Colon (tissue), 2 donors: ENCODE measurements at regions not wholly inside any gene's neighbourhood (a gene's known extent, or its start where the extent isn't known, plus 50 kb on each side); places are given as distances from the start of the nearest gene placed in this dataset.

Experiments
- FAIRE-seq: peaks from 2 replicates; lab custom pipeline; 2012; peaks lifted over from hg19 to GRCh38; lab: Jason Lieb, UNC
- donor health status: control.
- donor health status: control.

DNA sequence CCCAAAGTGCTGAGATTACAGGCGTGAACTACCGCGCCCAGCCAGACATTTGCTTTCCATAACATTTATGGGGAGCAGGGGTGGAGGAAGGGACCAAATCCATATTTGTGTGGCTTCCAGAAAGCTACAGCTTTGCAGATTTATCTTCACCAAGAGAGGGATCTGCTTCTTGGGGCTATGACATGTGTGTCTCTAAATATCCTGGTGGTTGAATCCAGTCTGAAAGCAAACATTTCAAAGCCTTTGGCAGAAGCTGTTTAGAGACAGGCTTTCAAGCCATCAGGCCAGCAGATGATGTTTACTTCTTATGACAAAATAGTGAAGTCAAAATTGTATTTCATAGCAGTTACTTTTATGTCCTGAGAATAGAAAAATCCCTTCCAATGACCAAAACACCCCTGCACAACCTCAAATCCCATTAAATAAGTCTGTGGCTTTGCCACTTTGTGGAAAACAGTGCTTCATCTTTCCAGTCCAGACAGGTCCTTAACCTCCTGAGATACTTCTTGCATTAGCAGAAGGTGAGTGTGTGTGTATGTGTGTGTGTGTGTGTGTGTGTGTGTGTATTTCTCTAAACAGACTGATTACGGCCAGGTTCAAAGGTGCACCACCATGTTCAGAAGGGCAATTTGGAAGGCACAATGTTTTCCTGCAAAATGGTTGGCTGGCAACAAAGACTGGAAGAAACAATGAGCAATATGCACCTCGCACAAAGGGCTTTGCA, 191.4 kb upstream of the LRIG1 start:
- FAIRE-seq, result no peak

DNA sequence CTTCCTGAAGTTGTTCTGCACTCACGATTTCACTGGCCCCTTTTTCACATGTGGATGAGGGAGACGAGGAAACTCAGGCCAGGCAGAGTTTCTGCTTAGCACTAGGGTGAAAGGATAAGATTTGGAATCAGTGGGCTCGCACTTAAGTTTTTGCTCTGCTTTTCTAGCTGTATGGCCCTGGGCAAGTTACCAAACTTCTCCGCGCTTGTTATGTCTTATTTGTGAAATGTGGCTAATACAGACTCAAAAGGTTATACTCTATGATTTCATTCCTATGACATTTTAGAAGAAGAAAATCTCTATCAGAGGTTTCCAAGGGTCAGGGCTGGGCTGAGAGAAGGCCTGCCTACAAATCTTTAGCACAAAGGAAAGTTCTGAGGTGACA, 191.9 kb upstream of the LRIG1 start:
- no peak for FAIRE-seq

DNA sequence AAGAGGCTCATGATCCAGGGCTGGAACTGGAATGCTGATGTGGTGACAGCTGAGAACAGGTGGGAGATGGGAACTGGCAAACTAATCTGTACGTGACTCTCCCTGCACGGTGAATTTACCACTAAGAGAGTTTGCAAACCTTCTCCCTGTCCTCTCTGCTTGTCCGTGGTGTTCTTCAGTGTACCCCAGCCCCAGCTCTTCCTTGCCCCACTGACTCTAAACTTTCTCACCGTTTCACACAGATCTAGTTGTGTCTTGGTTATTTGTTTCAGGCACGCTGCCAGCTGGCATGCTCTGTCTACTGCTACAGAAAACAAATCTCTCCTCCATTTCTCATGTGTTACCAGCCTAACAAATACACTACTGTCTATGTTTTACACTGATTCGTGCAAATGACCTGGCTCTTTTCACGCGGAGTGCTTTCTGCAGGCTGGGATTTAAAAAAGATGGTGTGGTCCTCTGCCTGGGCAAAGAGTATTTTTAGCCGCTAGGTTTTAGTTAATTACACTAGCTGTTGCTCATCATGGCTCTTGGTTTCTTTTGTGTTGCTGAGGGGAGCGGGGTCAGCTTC, 192.7 kb upstream of the LRIG1 start:
- FAIRE-seq, result no peak

DNA sequence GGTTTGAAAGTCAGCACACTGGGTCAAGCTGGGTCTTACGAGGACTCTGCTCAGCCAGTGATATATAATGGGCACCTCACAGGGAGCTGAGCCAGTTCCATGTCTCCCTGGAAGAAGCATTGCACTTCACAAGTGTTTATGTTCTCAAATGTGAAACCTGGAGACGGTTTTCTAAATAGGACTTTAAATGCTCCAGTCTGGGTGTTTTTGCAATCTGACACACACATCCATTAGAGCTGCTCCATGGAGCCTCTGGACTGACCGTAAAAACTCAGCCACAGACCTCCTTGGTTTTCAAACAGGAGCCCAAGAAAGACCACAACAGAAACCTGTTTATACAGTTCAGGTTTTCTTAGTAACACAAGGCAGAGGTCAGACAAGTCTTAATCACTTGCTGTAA, 201.3 kb upstream of the LRIG1 start:
- FAIRE-seq, result no peak

DNA sequence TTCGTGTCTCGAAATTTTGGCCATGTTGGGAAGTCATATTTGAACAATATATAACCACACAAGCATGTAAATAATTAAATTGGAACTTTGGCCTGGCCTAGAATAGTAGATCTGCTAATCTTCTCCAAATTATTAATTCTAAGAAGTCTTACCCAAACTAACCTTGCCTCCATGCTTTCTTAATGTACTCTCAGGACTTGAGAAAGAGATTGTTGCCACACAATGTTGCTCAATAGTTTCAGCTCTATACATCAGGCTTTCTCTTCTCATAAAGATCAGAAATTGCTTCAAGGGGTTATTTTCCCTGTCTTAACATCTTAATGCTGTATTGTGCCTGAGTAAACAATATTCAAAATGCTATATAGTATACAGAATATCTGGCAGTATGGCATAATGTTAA, 202.7 kb upstream of the LRIG1 start:
- no peak for FAIRE-seq

DNA sequence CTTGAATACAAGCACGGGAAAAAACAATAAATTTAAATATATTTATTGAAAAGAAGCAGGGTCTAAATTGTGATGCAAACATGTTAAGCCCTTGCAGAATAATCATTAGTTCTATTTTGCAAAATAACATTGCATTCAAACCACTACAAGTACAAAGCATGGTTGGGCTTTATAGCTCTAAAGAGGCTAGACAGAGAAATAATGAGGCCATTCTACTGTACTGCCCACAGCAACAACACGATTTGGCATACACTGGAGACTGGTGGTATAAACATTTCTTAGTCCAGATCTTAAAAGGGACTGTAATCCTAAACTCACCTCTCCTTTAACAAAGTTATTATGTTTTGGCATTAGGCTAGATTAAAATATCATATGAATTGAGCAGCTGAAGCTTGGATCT, 204.3 kb upstream of the LRIG1 start:
- no peak for FAIRE-seq

DNA sequence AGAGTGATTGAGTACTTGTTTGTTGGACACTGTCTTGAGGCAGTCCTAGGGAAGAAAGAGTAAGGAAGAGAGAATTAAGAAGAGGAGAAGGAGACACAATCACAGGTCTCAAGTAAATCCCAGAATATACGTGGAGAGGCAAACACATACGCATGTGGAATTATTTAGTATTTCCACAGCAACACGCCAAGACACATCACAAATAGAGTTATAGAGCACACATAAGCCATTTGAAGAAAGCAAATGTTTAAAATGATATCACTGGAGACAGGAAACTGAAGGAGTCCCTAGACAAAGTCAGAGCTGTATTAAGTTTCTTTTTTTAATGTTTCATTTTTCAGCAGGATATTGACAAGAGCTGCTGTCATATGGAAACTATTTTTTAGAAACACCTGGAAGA, 206.1 kb upstream of the LRIG1 start:
- no peak for FAIRE-seq

DNA sequence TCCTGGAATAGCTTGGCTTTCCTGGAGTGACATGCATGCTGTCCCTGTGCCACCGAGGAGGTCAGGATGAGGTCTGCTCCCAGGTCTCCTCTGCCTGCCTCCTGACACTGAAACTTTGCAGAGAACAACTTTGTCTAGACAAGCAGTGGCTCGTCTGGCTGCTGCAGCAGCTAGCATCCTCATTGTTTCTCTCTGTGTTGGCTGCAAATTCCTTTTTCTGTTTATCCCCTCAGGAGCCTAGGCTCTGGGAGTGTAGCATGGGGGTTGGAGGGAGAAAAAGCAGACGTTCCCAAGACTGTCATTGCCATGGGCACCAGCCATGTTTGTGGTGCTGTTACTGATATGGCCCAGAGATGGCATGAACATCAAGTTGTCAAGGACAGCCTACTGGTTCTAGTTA, 208.7 kb upstream of the LRIG1 start:
- FAIRE-seq, result no peak

DNA sequence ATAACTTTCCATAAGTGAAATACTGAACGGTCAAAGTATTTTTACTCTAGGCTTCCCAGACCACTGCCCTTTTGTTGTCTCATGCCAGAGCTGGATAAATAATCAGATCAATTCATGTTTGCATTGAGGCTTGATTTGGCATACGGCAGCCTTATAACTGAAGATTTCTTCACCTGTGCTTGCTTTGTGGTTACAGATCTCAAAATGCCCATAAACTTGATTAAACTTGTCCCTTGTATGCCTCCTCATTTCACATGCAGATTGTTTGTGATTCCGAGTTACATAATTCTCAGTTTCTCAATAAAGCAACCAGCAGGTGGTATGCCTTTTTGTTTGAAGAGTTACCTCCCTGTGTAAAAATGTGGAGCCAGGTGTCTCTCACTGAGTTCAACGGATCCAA, 211.4 kb upstream of the LRIG1 start:
- no peak for FAIRE-seq

DNA sequence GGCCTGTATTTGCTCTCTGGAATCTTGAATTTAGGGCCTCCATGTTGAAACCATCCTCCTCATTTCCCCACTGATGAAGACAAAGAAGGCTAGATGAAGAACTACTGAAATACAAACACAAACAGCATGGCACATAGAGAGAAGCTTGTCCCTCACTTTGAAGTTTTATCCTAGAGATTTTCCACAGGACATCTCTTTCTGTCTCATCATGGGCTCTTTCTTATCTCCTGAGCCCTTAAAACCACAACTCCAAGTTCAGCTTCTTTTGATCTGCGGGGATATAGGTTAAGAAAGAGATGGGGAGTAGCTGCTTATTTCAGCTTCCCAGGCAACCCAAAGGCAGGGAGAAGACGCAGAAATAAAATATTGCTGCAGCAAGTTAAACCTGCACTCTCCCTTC, 213.1 kb upstream of the LRIG1 start:
- FAIRE-seq, result no peak

DNA sequence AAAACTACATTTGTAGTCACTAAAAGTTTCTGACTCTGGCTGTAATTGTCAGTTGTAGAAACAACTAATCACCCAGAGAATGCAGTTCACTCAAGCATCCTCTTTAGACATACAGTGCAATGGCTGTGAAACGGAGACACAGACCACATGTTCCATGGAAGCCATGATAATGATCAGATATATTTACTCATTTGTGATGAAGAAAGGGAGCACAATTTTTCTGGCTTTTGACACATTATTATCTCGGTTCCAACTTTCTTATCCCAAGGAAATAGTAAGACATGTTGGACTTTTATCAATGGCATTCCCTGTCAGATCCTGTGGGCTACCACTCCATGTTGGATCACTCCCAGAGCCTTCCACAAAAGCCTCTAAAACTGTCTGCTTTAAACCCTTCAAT, 215.0 kb upstream of the LRIG1 start:
- FAIRE-seq, result no peak

DNA sequence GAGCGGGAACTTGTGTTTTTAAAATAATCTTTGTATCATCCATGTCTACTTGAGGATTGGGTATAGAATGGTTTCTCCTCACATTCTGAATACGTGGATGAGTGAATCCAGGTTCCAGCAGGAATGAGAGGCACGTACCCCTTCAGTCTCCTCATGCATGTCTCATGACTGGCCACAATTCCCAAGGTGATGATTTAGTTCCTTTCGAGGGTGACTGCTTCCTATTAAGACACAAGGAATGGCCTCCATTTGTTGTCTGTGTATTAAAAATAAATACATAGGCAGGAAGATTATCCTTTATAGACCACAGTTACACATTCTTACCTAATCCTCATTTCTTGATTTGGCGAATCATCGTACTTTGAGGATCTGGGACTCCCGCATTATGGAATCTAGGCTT, 217.0 kb upstream of the LRIG1 start:
- FAIRE-seq, result no peak

DNA sequence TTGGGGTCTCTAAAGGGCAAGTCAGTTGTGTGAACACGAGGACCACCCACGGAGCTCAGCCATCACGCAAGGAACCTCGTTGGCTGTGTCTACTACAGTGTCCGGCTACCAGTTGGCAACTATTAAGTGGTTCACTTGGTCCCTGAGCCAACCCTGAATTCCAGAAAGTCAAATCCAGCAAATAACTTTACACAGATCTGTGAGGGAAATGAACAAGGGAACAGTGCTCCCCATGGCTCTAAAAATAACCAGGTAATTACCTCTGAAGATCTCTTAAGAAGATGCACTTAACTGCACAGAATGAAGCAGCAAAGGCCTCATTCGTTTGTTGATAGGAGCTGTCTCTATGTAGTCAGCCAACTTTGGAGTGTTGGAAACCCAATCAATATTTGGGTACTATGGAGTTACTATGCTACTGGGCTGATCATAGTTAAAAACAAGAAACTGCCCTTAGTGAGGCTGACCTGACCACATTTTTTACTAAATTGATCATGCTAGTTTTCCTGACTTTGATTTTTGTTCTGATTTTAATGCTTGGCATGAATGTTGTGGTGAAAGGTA, 219.1 kb upstream of the LRIG1 start:
- no peak for FAIRE-seq

DNA sequence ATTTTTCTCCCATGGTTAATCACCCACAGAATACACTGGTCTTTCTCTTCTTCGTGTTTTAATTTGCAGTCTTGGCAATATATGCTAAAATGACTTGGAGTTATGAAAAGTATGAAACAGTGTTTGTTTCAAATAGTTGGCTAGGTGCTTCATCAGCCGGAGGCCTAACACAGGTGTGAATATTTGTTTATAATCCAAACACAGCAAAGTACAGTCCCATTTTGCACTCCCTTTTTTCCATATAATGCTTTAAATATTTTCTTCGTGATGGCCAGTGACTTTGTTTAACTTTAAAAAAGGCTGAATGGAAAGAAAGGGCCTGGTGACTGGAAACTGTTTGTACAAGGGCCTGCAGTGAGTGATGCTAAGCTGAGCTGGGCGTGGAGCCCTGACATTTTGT, 219.7 kb upstream of the LRIG1 start:
- no peak for FAIRE-seq

DNA sequence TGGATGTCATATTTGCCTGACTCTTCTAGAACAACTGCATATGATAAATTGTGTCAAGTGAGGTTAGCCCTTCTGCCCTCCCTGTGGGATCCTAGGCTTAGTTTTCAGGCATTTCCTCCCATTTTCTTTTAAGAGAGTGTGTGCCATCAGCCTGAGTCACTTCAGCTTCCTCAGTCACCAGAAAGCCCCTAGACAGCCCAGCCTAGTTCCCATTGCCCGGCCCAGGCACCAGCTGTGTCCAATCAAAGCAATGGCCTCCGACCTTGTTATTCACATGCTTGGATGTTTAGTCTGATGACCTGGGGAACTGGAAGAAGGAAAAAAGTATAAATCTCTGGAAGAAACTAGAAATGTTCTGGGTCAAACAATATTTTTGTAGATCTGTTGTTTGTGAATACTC, 221.9 kb upstream of the LRIG1 start:
- no peak for FAIRE-seq

DNA sequence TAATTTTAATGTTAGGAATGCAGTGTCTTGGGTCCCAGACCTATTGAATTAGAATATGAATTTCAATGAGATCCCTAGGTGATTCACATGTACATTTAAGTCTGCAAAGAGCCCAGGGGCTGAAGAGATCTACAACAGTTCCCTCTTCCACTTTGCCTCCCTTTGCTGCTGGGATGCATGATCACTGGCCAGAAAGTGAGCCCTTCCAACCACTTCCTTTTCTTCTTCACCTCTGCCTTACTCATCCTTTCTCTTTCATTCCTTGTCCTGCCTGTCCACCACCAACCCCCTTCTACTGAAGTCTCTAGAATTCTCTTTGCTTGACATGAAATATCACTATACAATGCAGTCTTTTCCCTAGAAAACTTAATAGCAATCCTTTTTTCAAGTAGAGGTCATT, 222.4 kb upstream of the LRIG1 start:
- no peak for FAIRE-seq

DNA sequence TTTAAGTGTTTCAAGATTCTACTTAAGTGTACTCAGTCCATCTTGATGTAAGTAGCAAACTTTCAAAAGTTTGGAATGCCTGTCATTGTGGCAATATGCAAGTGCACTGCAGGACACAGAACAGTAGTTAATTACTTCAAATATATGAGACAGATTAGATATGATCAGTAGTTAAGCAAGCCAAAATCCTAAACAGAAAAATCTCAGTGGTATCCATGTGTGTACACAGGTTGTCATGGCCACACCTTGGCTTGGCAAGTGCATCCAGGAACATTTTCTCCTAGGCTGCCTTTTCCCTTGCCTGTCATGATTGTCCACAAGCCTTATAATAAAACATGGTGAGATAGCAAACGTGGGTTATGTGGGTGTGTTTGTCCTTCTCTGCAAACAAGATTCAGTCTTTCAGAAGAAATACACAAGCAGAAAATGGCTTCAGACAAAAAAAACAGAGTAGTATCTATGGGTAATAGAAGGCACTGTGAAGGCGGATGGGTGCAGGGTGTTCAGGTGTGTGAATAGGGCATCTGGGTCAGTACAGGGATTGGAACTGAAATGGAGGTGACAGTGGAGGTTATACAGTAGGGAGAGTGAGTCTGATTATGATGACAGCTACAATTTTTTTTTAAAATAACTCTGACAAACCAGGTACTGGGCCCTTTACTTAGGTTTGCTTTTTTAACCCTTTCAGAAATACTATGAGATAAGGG, 229.0 kb upstream of the LRIG1 start:
- no peak for FAIRE-seq

DNA sequence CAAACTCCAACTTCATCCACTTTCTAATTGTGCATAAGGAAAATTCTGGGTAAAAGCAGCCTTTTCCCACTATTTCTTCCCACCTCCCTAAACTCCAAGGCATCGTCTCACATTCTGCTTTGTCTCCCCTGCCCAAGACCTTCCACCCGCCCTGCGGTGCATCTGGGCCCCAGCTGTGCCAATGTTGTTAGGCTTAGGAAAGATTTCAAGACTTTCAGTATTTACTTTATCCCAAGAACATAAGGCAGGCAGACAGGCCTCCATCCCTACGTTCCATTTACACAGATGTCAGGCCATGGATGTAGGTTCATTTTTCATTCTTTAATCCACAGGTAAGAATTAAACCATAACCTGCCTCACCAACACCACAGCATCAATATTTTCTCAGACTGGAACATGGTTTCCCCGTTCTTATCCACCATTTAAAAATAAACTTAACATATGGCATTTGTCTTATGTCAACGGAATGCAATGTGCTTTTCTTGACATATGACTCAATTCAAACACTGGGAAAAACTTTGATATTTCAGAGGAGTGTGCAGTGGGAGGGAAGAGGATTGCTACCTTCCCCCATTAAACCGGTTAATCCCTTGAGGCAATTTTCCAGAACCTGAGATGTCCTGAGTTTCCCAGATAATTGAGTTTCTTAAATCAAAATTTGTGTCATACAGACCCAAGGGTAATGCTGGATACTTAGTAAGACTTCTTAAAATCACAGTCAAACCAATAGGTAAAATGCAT, 238.0 kb upstream of the LRIG1 start:
- no peak for FAIRE-seq

DNA sequence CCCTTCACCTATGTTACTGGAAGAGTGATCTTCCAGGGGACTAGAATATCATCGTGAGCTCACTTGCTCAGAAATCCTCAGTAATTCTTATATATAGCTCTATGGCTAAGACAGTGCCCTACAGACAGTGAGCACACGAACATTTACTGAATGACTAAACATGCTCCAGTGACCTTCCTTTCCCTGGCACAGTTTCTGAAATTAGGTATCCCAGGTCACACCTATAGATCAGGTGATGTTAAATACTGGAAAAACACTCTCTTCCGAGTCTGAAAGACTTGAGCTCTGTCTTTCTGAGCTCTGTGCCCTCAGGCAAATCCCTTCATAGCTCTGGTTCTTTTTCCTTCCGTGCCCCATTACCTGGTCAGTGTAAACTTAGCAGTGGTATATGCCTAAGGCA, 239.4 kb upstream of the LRIG1 start:
- FAIRE-seq, result no peak

DNA sequence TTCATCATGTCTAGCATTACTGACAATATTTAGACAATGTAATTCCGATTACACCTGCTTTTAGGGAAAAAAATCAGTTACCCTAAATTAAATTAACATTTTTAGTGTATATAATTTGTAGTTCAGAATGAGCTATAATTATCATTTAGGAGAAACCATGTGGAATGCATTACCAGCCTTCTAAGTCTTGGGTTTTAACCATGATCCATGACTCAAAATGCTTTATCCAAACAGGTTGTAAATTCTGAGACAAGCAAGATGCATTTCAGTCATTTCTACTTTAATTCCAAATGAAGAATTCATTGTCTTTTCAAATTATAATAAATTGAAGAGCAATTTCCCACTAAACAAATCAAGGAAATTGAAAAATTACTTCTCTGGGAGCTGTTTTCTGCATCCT, 243.7 kb upstream of the LRIG1 start:
- FAIRE-seq, result no peak

DNA sequence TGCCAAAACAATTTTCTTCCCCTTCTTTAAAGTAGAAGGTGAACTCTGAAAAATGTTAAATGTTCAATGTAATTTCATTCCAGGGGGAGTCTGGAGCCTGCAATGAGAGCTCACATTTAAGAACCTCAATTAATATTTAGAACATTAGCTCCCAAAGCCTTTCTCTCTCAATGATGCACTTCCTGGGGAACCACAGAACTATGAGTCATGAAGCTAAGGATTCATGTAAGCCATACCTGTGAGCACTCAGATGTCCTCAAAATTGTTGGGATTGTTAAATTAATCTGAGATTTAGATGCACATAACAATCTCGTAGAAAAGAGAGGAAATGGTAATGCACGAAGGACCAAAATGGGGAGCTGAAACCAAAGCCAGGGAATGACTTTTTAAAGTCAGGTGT, 244.2 kb upstream of the LRIG1 start:
- FAIRE-seq, result no peak

DNA sequence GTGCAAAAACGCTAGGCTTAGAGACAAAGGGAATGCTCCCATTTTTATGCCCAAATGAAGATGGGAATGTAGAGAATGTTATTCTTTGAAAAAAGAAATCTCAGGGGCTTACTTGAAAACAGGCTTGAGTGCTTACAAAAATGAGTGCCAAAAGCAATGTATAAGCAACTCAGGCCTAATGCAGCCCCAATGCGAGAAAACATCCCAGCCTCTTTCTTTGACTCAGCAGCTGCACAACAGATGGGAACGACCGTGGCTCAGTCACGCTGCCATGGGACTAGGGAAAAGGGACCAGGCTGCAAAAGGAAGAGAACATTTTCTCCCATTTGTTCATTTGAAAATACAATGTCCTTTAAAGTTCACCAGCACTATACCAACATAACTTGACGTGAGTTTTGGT, 246.4 kb upstream of the LRIG1 start:
- FAIRE-seq, result no peak

DNA sequence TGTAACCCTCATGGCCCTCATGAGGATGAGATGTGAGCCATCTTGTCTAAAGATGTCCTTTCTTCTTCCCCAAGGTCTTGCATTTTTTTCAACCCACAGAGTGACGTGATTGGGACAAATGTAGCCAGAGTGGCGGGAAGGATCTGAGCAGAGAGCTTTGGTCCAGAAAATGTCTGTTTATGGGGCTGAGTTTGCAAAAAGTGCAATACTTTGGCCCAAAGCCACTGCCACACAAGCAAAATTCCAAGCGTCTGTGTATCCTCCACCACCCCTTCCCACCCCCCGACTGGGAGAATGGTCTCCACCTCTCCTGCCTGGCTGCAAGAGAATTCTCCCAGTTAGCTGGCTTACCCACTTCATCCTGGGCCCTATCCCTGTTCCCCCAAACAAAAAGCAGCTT, 246.9 kb upstream of the LRIG1 start:
- no peak for FAIRE-seq
